CD1c-positive myeloid dendritic cell (primary cell): ENCODE measurements at regions not wholly inside any gene's neighbourhood (a gene's known extent, or its start where the extent isn't known, plus 50 kb on each side); places are given as distances from the start of the nearest gene placed in this dataset.
A peak's percentile ranks its signal among the peaks of the same experiment; 100 is the strongest.
"Not testable (repeated sequence)": the region's sequence is repeated elsewhere in the genome, so short reads cannot be mapped to it uniquely, and the experiment has no call there.

Source experiments
- DNase-seq: peaks from one replicate; pipeline ENCODE4 v3.0.0-alpha.2; 2016; ENCODE audit errors: extremely low spot score

GRCh38 chr10:91003379-91003778, 82.5 kb upstream of the ANKRD1 start:
- not testable (repeated sequence) for DNase-seq

DNA sequence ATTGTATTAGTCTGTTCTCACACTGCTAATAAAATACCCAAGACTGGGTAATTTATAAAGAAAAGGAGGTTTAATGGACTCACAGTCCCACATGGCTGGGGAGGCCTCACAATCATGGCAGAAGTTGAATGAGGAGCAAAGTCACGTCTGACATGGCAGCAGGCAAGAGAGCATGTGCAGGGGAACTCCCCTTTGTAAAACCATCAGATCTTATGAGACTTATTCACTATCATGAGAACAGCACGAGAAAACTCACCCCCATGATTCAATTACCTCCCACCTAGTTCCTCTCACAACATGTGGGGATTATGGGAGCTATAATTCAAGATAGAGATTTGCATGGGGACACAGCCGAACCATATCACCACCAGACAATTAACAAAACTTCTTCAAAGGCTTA, 84.4 kb upstream of the ANKRD1 start:
- DNase-seq = peak; percentile 5

DNA sequence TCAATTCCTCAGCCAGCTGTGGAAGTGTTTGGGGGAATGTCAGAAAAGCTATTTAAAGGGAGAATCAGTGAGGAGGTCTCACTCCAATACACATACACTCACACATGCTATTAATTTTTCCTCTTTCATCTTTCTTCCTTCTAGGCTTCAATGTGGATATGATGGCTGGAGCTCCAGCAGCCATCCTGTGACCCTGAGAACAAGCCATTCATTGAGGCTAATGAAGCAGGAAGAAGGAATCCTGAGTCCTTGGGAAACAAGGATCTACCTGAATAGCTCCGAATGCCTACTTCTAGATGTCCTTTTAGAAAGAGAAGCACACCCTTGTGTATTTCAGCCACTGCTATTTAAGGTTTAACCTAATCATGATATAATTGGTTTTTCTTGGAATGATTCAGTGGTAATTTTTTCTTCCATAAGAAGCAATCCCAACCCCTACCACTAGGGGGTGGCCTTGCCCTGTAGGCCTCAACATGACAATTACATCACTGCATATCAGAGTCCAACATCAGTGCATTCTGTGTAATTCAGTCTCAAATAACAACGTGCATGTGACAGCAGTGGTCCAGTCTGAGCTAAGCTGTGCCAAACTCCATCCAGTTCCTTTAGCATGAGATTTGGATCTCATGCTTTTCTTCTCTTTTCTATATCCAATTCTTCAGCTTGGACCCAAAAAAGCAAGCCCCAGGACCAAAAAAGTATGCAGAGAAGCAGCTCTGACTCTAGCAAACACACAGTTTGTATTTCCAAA, 85.3 kb upstream of the ANKRD1 start:
- DNase-seq = peak; percentile 74

- no peak for DNase-seq
Measured at GRCh38 chr10:91006752-91007346, 86.0 kb upstream of the ANKRD1 start.

DNA sequence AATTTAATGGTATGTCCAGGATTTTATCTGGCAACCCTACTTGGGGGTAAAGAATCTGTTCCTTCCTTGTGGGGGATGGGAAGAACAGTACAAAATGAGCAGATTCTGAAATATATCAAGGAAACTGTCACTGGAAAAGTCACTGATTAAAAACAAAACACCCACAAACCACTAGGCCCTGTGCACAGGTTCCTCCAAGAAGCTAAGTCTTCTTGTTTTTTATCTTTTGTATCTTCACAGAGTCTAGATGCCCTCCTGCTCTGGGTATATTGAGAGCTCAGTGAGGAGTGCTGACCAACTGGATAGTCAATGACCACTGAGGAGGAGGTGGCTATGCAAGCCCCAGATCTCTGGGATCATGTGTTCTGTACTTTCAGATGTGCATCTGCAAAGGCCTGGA, 86.8 kb upstream of the ANKRD1 start:
- DNase-seq = no peak

DNA sequence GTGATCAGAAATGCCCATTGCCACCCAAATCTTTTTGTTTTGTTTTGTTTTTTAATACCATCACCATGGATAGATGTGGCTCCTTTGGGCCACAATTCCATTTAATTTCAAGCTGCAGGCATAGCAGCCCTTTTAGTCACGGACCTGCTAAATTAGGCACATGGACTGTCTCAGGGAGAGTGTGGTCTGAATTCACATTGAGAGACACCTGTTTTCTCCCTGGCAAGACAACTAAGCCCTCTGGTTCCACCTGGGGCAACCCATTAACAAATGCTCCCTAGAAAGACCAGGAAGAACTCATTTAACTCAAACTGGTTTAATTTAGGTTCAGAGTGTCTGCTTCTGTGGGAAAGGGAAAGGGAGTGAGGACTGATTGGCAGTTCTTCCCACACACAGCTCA, 88.2 kb upstream of the ANKRD1 start:
- DNase-seq = no peak

DNA sequence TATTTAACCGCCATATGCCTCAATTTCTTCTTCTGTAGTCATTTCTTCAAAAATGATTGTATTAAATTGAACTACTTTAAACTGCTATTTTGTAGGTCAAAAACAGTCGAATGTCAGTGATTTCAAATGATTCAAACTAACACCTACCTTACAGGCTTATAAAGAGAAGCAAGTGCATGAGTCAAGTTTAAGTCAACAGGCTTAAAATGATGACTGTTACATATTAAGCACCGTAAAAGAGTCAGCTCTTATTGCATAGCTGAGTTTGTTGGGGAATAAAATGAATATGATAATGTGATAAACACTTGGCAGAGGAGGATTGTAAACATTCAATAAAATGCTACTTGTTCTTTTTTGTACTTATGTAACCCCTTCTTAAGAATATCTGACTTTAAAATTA, 90.1 kb upstream of the ANKRD1 start:
- DNase-seq = no peak

GRCh38 chr10:91012502-91012901, 91.6 kb upstream of the ANKRD1 start:
- no peak for DNase-seq

GRCh38 chr10:91013985-91014384, 93.1 kb upstream of the ANKRD1 start:
- DNase-seq = no peak

DNA sequence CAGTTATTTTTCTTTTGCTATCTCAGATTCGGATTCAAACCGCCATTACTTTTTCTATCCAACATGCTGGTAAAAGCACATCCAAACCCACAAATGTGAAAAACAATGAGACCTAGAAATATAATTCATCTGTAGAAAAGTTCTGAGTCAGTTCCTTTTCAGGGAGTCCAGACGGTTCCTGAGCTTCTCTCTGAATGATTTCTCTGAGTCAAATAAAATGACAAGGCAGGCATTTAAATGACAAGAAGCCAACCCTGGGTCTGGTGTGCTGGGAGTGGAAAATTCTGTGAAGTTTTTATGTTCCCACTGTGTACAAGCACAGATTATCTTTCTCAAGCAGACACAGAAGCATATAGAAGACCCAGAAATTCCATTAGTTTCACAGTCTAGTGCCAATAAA, 96.3 kb upstream of the ANKRD1 start:
- DNase-seq = no peak

DNA sequence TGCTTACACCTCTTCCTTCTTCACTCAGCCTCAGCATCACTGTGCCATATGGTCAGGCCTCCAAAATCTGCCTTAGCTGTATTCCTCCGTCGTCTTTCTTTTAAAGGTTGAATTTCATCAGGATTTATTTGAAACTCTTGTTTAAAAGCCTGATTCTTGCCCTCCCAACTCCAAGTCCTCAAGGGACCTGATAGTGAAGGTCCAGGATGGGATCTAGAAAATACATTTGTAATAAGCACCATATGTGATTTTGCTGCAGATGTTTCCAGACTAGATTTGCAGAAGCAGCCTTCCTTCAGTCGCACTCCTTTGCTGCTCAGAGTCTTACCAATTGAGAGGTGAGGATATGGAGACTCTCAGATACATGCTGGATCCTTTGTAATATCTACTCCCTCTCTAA, 101.0 kb upstream of the ANKRD1 start:
- no peak for DNase-seq

DNA sequence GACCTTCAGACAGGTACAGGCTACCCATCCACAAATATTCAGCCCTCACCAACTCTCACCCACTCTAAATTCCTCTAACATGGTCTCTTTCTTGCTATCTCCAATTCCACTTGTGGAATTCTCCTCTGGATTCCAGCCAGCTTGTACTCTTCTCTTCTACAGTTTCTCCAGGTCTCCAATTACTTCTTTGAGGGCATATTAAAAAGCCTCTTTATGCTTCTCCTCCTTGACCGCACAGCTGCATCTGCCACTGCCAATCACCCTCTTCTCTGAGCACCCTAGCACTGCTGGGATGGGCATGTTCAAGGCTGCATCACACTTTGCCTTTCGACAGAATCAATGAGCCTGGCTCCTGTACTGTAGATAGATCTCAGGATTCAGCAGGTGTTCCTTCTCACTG, 101.5 kb upstream of the ANKRD1 start:
- DNase-seq = no peak

DNA sequence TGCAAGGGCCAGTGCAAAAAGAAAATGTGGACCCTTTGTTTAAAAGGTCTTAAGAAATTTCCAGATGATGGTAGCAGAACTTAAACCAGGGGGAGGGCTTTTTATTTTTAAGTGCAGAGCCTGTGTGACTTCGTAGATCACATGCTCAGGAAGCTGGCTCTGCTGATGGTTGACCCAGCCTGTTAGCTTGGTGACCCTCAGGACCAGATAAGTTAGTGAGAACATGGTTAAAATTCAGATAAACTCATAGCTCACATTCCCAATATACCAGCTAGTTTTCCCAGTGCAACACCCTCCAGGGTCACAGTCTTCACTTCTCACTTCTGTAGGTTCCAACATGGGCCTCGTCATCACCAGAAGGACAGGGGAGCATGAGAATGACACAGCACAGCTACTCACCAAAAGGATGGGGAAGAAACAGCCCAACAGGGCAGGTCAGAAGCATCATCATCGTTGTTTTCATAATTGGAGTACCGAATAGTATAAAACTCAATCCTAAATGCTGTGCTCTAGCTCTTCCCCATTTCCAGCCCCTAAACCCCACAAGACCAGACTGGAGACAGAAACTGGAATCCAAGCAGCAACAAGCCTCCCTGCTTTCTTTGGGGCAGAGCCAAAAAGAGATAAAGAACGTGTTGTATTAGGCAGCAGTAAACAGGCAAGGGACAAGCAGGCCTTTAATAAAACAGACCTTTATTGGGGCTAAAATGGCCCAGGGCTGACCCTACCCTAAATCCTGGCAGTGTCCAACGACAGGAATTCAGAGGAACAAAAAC, 102.2 kb upstream of the ANKRD1 start:
- no peak for DNase-seq

GRCh38 chr10:91023700-91024398, 103.0 kb upstream of the ANKRD1 start:
- no peak for DNase-seq

DNA sequence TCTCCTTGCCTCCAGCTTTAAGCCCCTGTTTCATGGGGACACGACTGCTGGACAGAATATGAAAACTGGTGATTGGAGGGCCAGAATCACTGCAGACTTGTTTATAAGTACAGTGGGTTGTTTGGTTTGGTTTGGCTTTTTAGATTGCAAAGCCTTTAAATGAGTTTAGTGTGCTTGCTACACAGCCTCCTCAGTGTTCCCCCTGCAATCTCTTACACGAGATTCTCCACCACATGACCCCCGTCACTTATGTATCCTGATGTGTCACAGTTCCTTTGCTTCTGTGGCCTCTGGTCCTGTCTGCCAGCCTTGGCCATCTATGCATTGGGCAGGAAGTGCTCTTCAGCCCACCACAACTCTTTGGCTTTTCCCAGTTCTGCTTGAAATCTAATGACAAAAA, 103.7 kb upstream of the ANKRD1 start:
- DNase-seq = no peak

DNA sequence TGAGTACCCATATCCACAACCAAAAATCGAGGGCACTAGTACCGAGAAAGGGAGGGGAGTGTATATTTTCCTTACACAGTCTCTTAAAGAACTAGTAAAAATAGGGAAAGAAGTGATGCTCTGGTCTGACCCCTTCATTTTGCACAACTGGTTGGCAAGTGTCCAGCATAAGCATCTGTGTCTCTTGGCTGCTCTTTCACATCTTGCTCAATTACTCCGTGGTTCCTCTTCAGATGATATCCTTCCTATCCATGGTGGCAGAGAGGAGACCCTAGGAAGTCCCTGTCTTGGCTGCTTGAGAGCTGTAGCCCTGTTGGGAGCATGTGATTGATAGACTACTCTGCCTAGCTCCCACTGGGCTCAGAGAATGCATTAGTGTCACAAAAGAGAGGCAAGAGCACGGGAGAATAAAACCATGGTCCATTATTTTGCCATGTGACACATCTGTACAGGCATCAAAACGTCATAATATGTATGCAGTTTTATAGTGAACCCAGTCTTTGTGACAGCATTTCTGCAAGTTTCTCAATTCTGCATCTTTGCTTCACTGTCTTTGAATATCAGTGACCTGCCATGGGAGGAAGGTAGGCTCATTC, 111.8 kb upstream of the ANKRD1 start:
- no peak for DNase-seq

DNA sequence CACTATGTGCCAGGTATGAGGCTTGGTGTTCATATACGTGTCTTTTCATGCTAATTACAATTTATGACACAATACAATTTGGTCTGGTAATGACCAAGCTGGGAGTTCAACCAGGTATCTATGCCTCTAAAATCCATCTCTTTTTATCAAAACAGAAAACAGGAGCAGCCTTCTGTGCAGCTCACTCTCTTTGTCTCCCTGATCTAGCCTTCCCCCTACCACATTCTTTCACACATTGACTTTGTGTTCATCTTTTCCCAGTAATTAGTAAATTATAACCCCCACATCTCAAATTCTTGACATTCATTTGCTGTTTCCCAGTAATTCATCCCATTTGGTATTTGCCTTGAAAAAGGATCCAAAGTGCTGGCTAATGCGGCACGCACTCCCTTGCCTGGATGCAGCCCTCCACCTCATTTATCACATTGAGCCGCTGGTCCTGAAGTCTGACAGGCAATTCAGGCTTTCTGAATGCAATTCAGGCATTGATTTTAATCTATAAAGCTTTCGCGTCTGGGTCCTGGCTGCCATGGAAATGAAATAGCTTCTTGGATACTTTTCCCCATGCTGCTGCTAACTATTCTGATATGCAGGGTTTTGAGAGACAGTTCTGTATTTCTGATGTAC, 112.5 kb upstream of the ANKRD1 start:
- no peak for DNase-seq

DNA sequence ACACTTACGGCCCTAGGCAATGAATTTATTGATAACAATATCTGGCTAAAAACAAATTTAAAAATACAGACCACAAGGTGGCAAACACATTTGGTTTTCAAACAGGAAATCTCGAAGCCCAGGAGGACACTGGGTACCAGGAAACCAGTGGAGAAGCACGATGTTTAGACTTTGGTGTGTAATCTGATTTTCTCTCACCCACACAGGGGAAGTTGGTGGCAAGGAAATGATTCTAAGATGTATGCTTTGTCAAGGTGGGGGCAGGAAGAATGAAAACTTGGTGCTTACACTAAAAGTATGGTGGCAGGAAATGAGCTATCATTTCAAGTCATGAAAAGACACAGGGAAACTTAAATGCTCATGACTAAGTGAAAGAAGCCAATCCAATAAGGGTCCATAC, 113.2 kb upstream of the ANKRD1 start:
- no peak for DNase-seq

DNA sequence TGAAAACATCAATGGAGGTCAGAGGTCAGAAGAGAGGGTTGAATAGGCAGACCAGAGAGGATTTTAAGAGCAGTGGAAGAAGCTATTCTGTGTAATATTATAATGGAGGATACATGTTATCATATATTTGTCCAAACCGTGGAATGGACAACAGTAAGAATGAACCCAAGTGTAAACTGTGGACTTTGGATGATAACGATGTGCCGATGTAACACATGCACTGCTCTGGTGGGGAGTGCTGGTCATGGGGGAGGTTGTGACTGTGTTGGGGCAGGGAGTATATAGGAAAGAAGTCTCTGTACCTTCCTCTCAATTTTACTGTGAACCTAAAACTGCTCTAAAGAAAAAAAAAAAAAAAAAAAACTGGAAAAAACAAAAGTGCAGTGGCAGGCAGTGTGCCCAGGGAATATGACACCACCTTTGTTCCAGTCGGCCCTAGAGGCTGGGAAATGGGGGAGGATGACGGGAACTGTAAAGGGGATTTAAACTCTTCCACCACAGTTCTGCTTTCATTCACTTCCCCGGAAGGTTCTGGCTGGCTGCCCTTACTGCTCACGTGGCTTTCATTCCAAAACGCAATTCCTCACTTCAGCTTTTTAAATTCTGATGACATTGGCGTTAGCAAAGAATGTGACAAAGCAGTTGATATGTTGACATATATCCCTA, 113.7 kb upstream of the ANKRD1 start:
- DNase-seq = peak; percentile 26

GRCh38 chr10:91035650-91036292, 114.9 kb upstream of the ANKRD1 start:
- DNase-seq = no peak
